Muscle layer of colon (tissue), 2 donors: ENCODE measurements at regions not wholly inside any gene's neighbourhood (a gene's known extent, or its start where the extent isn't known, plus 50 kb on each side); places are given as distances from the start of the nearest gene placed in this dataset.

Source experiments
- H3K27ac ChIP-seq: one replicate; pipeline ENCODE4 v1.7.0; 2013; ENCODE audit warnings: low read depth, mild to moderate bottlenecking, low read length, moderate library complexity
- H3K27me3 ChIP-seq, 2 donors: one replicate each; pipeline ENCODE4 v1.7.0; 2013; ENCODE audit warnings: low read length in 2 of 2, mild to moderate bottlenecking in 2 of 2; ENCODE audit not compliant: insufficient read depth in 2 of 2, control insufficient read depth in 1 of 2
- H3K36me3 ChIP-seq: one replicate; pipeline ENCODE4 v1.7.0; 2013; ENCODE audit warnings: mild to moderate bottlenecking, low read length; ENCODE audit not compliant: insufficient read depth
- H3K4me1 ChIP-seq: one replicate; pipeline ENCODE4 v1.7.0; 2013; ENCODE audit warnings: mild to moderate bottlenecking, low read length; ENCODE audit not compliant: insufficient read depth
- H3K4me3 ChIP-seq, 2 donors: one replicate each; pipeline ENCODE4 v1.7.0; 2013; ENCODE audit warnings: low read length in 2 of 2, low read depth in 1 of 2, mild to moderate bottlenecking in 1 of 2, moderate library complexity in 1 of 2
- H3K9ac ChIP-seq: one replicate; pipeline ENCODE4 v1.7.0; 2013; ENCODE audit warnings: low read length
- H3K9me3 ChIP-seq: one replicate; pipeline ENCODE4 v1.7.0; 2013; ENCODE audit warnings: mild to moderate bottlenecking, low read length
- donor health status: abdominal sarcoma.
- donor health status: Adenocarcinoma of cecum.

GRCh38 chr1:115218034-115218405 lies 120.0 kb downstream of the NGF start:
- Histone ChIP-seq H3K4me3 (no peak overlapping the region), H3K9me3 (no peaks in the 10 kb centered on the region), H3K27me3 (no peaks in the 10 kb centered on the region), H3K4me1 (peaks cover 7% of the 10 kb centered on the region), H3K9ac (no peak overlapping the region), H3K27ac (no peak overlapping the region), H3K36me3 (no peaks in the 10 kb centered on the region)

DNA sequence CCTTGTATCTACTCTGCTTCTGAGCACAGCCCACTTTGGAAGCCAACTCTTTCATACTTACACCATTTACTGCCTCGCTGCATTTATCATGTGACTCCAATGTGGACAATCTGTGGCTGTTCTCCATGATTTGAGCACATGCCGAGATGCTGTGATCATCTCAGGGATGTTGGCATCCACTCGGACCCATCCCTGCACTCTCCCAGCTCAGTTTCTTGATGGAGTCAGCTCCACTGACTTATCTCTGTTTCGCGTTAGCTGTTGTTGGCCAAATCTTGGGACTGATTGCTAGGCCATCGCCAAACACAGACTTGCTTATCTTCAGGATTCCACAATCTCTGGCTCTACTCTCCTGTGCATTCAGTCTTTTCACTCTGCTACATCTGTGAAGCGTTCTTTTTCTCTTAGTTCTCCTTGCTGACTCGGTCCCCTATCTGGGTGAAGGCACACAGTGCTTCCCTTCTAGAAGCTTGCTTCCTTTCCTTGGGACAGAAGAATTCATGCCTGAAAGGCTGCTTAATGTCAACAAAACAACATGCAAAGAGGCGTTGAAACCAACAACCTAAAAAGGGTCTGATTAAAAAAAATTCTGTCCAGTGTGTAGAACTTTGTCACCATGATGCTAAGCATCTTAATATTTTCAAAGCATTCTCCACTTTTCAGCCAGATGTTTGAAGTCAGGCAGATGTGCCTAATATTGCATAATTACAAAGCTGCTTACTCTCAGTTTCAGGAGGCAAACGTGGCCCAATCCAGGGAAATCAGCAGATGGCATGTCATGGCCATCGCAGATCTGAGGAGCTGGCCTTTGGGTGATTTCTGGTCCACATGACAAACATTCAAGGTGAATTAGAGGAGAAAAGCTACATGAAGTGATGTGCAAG lies 120.7 kb downstream of the NGF start:
- Histone ChIP-seq H3K9me3 (no peaks in the 10 kb centered on the region), H3K27ac (no peak overlapping the region)

GRCh38 chr1:115215703-115216521 lies 122.1 kb downstream of the NGF start:
- H3K27ac ChIP-seq: no peak overlapping the region
- H3K36me3 ChIP-seq: no peaks in the 10 kb centered on the region
- H3K9ac ChIP-seq: no peak overlapping the region
- peaks cover 7% of the 10 kb centered on the region for H3K4me1 ChIP-seq
- no peaks in the 10 kb centered on the region for H3K9me3 ChIP-seq
- no peaks in the 10 kb centered on the region for H3K27me3 ChIP-seq
- H3K4me3 ChIP-seq: no peak overlapping the region

More for the DNA sequence above, 120.7 kb downstream of the NGF start:
- Histone ChIP-seq H3K9ac (no peak overlapping the region), H3K36me3 (no peaks in the 10 kb centered on the region), H3K4me1 (peaks cover 7% of the 10 kb centered on the region), H3K4me3 (no peak overlapping the region), H3K27me3 (no peaks in the 10 kb centered on the region)

GRCh38 chr1:115215110-115215509 lies 122.9 kb downstream of the NGF start:
- Histone ChIP-seq H3K4me1 (peaks cover 7% of the 10 kb centered on the region), H3K9me3 (no peaks in the 10 kb centered on the region), H3K36me3 (no peaks in the 10 kb centered on the region), H3K27me3 (no peaks in the 10 kb centered on the region), H3K4me3 (no peak overlapping the region), H3K27ac (no peak overlapping the region), H3K9ac (no peak overlapping the region)

GRCh38 chr1:115214098-115214497 lies 124.0 kb downstream of the NGF start:
- Histone ChIP-seq H3K36me3 (no peaks in the 10 kb centered on the region), H3K4me1 (peaks cover 7% of the 10 kb centered on the region), H3K27me3 (no peaks in the 10 kb centered on the region), H3K9ac (no peak overlapping the region), H3K27ac (no peak overlapping the region), H3K4me3 (no peak overlapping the region), H3K9me3 (no peaks in the 10 kb centered on the region)

DNA sequence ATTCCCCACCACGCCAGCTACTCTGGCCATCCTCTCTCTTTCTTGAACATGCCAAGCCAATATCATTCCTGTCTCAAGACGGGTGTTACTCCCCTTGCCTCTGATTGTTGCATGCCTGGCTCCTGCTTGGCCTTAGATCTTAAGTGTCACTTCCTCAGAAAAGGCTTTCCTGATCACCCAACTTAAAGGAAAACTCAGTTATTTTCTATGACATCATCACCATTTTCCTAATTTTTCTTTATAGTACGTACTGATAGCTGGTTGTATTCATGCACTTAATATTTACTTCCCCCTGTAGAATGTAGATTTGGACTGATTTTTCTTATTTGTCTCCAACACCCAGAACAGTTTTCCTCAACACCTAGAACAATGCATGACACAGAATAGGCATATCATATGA lies 123.8 kb upstream of the TSPAN2 start:
- H3K27ac ChIP-seq: no peak overlapping the region
- no peaks in the 10 kb centered on the region for H3K9me3 ChIP-seq
- H3K27me3 ChIP-seq: no peaks in the 10 kb centered on the region
- H3K36me3 ChIP-seq: no peaks in the 10 kb centered on the region
- H3K4me1 ChIP-seq: peaks cover 7% of the 10 kb centered on the region
- H3K9ac ChIP-seq: no peak overlapping the region
- no peak overlapping the region for H3K4me3 ChIP-seq

DNA sequence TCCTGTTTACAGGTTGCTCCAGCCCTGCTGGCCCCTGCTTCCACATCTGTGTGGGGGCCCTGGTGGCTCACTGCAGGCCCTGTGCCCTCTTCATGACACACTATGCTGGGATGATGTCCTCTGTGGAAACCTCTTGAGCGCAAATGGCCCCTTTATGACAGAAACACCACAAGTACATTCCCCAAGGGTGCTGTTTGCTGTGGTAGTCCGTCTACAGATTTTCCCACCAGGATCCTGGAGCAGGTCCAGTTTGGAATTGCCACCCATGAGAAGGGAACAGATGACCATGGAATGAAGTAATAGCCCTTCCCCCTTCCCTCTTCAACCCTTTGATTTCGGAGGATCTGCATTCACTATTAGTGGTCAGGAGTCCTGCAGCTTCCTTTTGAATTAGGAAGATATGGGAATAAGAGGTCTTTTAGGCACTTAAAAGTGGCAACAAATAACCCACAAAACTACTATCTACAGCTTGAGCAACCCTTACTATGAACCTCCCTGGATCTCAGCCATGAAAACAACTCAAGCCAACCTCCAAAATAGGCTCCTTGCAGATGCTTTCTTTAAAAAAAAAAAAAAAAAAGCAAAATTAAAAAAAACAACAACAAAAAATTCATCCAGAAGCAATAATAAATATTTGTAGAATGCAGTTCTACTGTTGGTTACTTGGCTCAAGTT lies 121.9 kb upstream of the TSPAN2 start:
- Histone ChIP-seq H3K27ac (no peak overlapping the region), H3K9ac (no peak overlapping the region), H3K9me3 (no peaks in the 10 kb centered on the region), H3K36me3 (no peaks in the 10 kb centered on the region), H3K4me1 (no peaks in the 10 kb centered on the region), H3K4me3 (no peak overlapping the region), H3K27me3 (no peaks in the 10 kb centered on the region)

- no peak overlapping the region for H3K27ac ChIP-seq
- H3K9me3 ChIP-seq: no peaks in the 10 kb centered on the region
- H3K4me1 ChIP-seq: no peaks in the 10 kb centered on the region
- H3K36me3 ChIP-seq: no peaks in the 10 kb centered on the region
- H3K9ac ChIP-seq: no peak overlapping the region
- H3K4me3 ChIP-seq: no peak overlapping the region
- H3K27me3 ChIP-seq: no peaks in the 10 kb centered on the region
These were observed 121.0 kb upstream of the TSPAN2 start for GRCh38 chr1:115210302-115210711.

- Histone ChIP-seq H3K36me3 (no peaks in the 10 kb centered on the region), H3K9ac (no peak overlapping the region), H3K27ac (no peak overlapping the region), H3K4me1 (no peaks in the 10 kb centered on the region), H3K9me3 (no peaks in the 10 kb centered on the region), H3K4me3 (no peak overlapping the region), H3K27me3 (no peaks in the 10 kb centered on the region)
These were observed 115.2 kb upstream of the TSPAN2 start for GRCh38 chr1:115204513-115204912.

DNA sequence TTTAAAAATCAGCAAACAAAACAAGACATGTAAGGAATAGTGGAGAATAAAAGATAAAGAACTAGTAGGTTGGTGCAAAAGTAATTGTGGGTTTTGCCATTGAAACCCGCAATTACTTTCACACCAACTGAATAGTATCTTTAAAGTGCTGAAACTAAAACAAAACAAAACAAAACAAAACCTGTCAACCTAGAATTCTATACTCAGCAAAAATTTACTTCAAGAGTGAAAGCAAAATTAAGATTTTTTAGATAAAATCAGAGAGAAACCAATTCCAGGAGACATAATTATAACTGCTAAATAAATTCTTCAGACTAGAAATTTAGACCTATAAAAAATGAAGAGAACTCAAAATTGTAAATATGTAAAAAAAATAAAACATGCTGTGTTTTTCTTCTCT lies 114.0 kb upstream of the TSPAN2 start:
- Histone ChIP-seq H3K9ac (no peak overlapping the region), H3K36me3 (no peaks in the 10 kb centered on the region), H3K27me3 (no peaks in the 10 kb centered on the region), H3K4me3 (no peak overlapping the region), H3K4me1 (peaks cover 8% of the 10 kb centered on the region), H3K9me3 (no peaks in the 10 kb centered on the region), H3K27ac (no peak overlapping the region)

DNA sequence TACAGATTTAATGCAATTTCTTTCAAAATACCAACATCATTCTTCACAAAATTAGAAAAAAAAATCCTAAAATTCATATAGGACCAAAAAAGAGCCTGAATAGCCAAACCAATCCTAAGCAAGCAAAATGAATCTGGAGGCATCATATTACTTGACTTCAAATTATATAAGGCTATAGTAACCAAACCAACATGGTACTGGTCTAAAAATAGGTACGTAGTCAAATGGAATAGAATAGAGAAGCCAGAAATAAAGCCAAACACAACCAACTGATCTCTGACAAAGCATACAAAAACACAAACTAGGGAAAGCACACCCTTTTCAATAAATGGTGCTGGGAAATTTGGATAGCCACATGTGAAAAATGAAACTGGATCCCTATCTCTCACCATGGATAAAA lies 112.3 kb upstream of the TSPAN2 start:
- peaks cover 13% of the 10 kb centered on the region for H3K4me1 ChIP-seq
- no peaks in the 10 kb centered on the region for H3K9me3 ChIP-seq
- no peaks in the 10 kb centered on the region for H3K36me3 ChIP-seq
- H3K27me3 ChIP-seq: no peaks in the 10 kb centered on the region
- no peak overlapping the region for H3K9ac ChIP-seq
- no peak overlapping the region for H3K4me3 ChIP-seq
- H3K27ac ChIP-seq: no peak overlapping the region
